ENCODE measurements at regions not wholly inside any gene's neighbourhood (a gene's known extent, or its start where the extent isn't known, plus 50 kb on each side); places are given as distances from the start of the nearest gene placed in this dataset.

GRCh38 chr9:124139001-124139400 lies 118.7 kb upstream of the NEK6 start (continued):
- no peak for TF ChIP-seq ZNF396 (CRISPR knock-in tag; IDR thresholded peaks at IDR 0.05; ENCODE audit: borderline replicate concordance)
- no peak for TF ChIP-seq TP53 (CRISPR knock-in tag; IDR thresholded peaks at IDR 0.05)
- TF ChIP-seq ZNF138 (CRISPR knock-in tag; conservative IDR thresholded peaks at IDR 0.05), result no peak
- no peak for TF ChIP-seq CBFB (CRISPR knock-in tag; IDR thresholded peaks at IDR 0.05; ENCODE audit: low read depth)
- TF ChIP-seq AFF4 (CRISPR knock-in tag; IDR thresholded peaks at IDR 0.05; ENCODE audit: borderline replicate concordance), result no peak
- no peak for TF ChIP-seq SOX15 (CRISPR knock-in tag; IDR thresholded peaks at IDR 0.05)
- no peak for TF ChIP-seq ZSCAN18 (CRISPR knock-in tag; IDR thresholded peaks at IDR 0.05)
- TF ChIP-seq ZNF317 (CRISPR knock-in tag; IDR thresholded peaks at IDR 0.05; ENCODE audit: borderline replicate concordance, low read depth), result no peak
- TF ChIP-seq ELF4 (CRISPR knock-in tag; IDR thresholded peaks at IDR 0.05; ENCODE audit: low read depth), result no peak

GRCh38 chr9:124140941-124141568 lies 116.7 kb upstream of the NEK6 start:
- ChIA-PET CTCF (no interaction called here), POLR2A (no interaction called here)
- DNase-seq (ENCODE audit: low spot score) (no peak), ATAC-seq (no peak)
- no peaks in the 10 kb centered on the region for H3K27me3 Mint-ChIP-seq (ENCODE audit: low read depth)
- no peak overlapping the region for H3K4me3 Mint-ChIP-seq
- H3K9me3 Mint-ChIP-seq, result no peaks in the 10 kb centered on the region
- no peak overlapping the region for H3K27ac Mint-ChIP-seq
- no peaks in the 10 kb centered on the region for H3K36me3 Mint-ChIP-seq
- H3K4me1 Mint-ChIP-seq, result peaks cover 3% of the 10 kb centered on the region; the same call in 1 of the 2 replicates
- TF ChIP-seq ZNF423 (CRISPR knock-in tag; IDR thresholded peaks at IDR 0.05), result no peak
- no peak for TF ChIP-seq AR (CRISPR knock-in tag; IDR thresholded peaks at IDR 0.05)
- no peak for TF ChIP-seq ZNF232 (CRISPR knock-in tag; IDR thresholded peaks at IDR 0.05)
- no peak for TF ChIP-seq ZBTB43 (CRISPR knock-in tag; IDR thresholded peaks at IDR 0.05)
- TF ChIP-seq ZNF263 (CRISPR knock-in tag; IDR thresholded peaks at IDR 0.05; ENCODE audit: low read depth), result no peak
- no peak for TF ChIP-seq SOX15 (CRISPR knock-in tag; IDR thresholded peaks at IDR 0.05)
- TF ChIP-seq NR3C1 (CRISPR knock-in tag; conservative IDR thresholded peaks at IDR 0.05; ENCODE audit: low read depth), result no peak
- no peak for TF ChIP-seq RELA (CRISPR knock-in tag; IDR thresholded peaks at IDR 0.05; ENCODE audit: borderline replicate concordance)
- no peak for TF ChIP-seq ZNF219 (CRISPR knock-in tag; IDR thresholded peaks at IDR 0.05; ENCODE audit: borderline replicate concordance)
- TF ChIP-seq MLX (CRISPR knock-in tag; IDR thresholded peaks at IDR 0.05), result no peak
- no peak for TF ChIP-seq AFF4 (CRISPR knock-in tag; IDR thresholded peaks at IDR 0.05; ENCODE audit: borderline replicate concordance)
